Smooth muscle cell (in vitro differentiated cells): ENCODE measurements at regions not wholly inside any gene's neighbourhood (a gene's known extent, or its start where the extent isn't known, plus 50 kb on each side); places are given as distances from the start of the nearest gene placed in this dataset.
"Not testable (repeated sequence)": the region's sequence is repeated elsewhere in the genome, so short reads cannot be mapped to it uniquely, and the experiment has no call there.

ENCODE experiments used
- DNase-seq: peaks from one replicate; lab custom pipeline; 2025; ENCODE audit not compliant: unreplicated experiment; lab: John Stamatoyannopoulos, UW
- H2AFZ ChIP-seq: fragments of 200-600 bp; sonication (generic); 2 replicates; pipeline ENCODE4 v1.6.0; 2016; ENCODE audit warnings: antibody characterized with exemption, low read depth, mild to moderate bottlenecking
- H3F3A ChIP-seq: fragments of 200-600 bp; sonication (generic); 2 replicates; pipeline ENCODE4 v1.6.0; 2017; ENCODE audit warnings: antibody characterized with exemption, low read depth
- H3K27ac ChIP-seq: fragments of 200-600 bp; sonication (generic); 2 replicates; pipeline ENCODE4 v1.5.1; 2016; ENCODE audit warnings: low read depth, mild to moderate bottlenecking
- H3K27me3 ChIP-seq: fragments of 200-600 bp; sonication (generic); 2 replicates; pipeline ENCODE4 v1.6.1; 2016; ENCODE audit warnings: low read depth, mild to moderate bottlenecking
- H3K36me3 ChIP-seq: fragments of 200-600 bp; sonication (generic); 2 replicates; pipeline ENCODE4 v1.5.1; 2016; ENCODE audit warnings: low read depth
- H3K4me1 ChIP-seq: fragments of 200-600 bp; sonication (generic); 2 replicates; pipeline ENCODE4 v1.5.1; 2016; ENCODE audit warnings: low read depth
- H3K4me2 ChIP-seq: fragments of 200-600 bp; sonication (generic); 2 replicates; pipeline ENCODE4 v1.6.0; 2016; ENCODE audit warnings: mild to moderate bottlenecking
- H3K4me3 ChIP-seq: fragments of 200-600 bp; sonication (generic); 2 replicates; pipeline ENCODE4 v1.5.1; 2016; ENCODE audit warnings: mild to moderate bottlenecking
- H3K79me2 ChIP-seq: fragments of 200-600 bp; sonication (generic); 2 replicates; pipeline ENCODE4 v1.6.0; 2016; ENCODE audit warnings: low read depth, mild to moderate bottlenecking
- H3K9ac ChIP-seq: fragments of 200-600 bp; sonication (generic); 2 replicates; pipeline ENCODE4 v1.6.0; 2016; ENCODE audit warnings: low read depth
- H3K9me3 ChIP-seq: fragments of 200-600 bp; sonication (generic); replicated peaks from 2 replicates; pipeline ENCODE4 v1.5.1; 2016; ENCODE audit warnings: low read depth
- H4K20me1 ChIP-seq: fragments of 200-600 bp; sonication (generic); 2 replicates; pipeline ENCODE4 v1.6.0; 2016; ENCODE audit warnings: low read depth
- CTCF ChIP-seq: fragments of 200-600 bp; sonication (generic); IDR thresholded peaks from 2 replicates; pipeline ENCODE4 v1.5.1; 2017; ENCODE audit warnings: borderline replicate concordance, mild to moderate bottlenecking, antibody characterized with exemption; ENCODE audit not compliant: insufficient read depth, poor library complexity, severe bottlenecking
- WGBS: methylation state at CpG from one replicate; pipeline ENCODE4 v1.1.7; 2016; ENCODE audit warnings: low lambda C conversion rate; 5-methylcytosine and 5-hydroxymethylcytosine counted together

DNA sequence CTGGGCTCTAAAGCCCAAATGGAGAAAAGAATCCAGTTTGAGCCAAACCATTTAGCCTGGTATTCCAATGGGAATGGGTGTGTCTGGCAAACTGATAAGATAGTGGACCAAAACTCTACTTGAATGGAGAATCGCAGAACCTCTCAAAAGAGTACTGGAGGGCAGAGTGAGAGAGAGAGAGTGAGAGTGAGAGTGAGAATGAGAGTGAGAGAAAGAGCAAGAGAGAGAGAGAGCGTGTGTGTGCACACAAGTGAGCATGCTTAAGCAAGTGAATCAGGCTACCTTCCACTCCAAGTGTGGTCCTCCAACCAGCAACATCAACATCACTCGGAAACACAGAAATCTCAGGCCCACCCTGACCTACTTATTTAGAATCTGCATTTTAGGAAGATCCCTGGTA lies 58.8 kb downstream of the UQCRFS1 start:
- TF ChIP-seq CTCF = no peak
- Histone ChIP-seq H3K79me2 (no peaks in the 10 kb centered on the region), H3K36me3 (no peaks in the 10 kb centered on the region), H3K9ac (no peak overlapping the region), H4K20me1 (no peaks in the 10 kb centered on the region), H3K4me3 (no peak overlapping the region), H3K9me3 (no peaks in the 10 kb centered on the region), H3K27ac (no peak overlapping the region), H2AFZ (no peak overlapping the region), H3K27me3 (no peaks in the 10 kb centered on the region), H3K4me1 (no peaks in the 10 kb centered on the region), H3K4me2 (no peak overlapping the region), H3F3A (no peaks in the 10 kb centered on the region)
- DNase-seq = no peak
- 63% methylated on average over 3 of the region's 3 CpGs for WGBS

GRCh38 chr19:29145756-29146155 lies 67.2 kb downstream of the UQCRFS1 start:
- TF ChIP-seq CTCF = no peak
- H3K36me3 ChIP-seq = no peaks in the 10 kb centered on the region
- no peak overlapping the region for H3K9ac ChIP-seq

DNA sequence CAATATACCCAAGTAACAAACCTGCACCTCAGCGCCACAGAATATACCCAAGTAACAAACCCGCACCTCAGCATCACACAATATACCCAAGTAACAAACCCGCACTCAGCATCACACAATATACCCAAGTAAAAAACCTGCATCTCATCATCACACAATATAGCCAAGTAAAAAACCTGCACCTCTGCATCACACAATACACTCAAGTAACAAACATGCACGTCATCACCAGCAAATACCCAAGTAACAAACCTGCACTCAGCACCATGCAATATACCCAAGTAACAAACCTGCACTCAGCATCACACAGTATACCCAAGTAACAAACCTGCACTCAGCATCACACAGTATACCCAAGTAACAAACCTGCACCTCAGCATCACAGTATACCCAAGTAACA lies 69.8 kb downstream of the UQCRFS1 start:
- H3K36me3 ChIP-seq = no peaks in the 10 kb centered on the region
- no peak for TF ChIP-seq CTCF
- no peak for DNase-seq
- H3K4me1 ChIP-seq = no peaks in the 10 kb centered on the region
- no peak overlapping the region for H2AFZ ChIP-seq
- H3K27ac ChIP-seq = no peak overlapping the region
- WGBS = 91% methylated on average over 4 of the region's 4 CpGs
- H3K9me3 ChIP-seq = no peaks in the 10 kb centered on the region
- no peak overlapping the region for H3K4me3 ChIP-seq
- no peaks in the 10 kb centered on the region for H3K27me3 ChIP-seq
- no peaks in the 10 kb centered on the region for H4K20me1 ChIP-seq
- no peaks in the 10 kb centered on the region for H3F3A ChIP-seq
- no peak overlapping the region for H3K4me2 ChIP-seq
- no peak overlapping the region for H3K9ac ChIP-seq
- no peaks in the 10 kb centered on the region for H3K79me2 ChIP-seq

More at GRCh38 chr19:29145756-29146155, 67.2 kb downstream of the UQCRFS1 start:
- no peak overlapping the region for H2AFZ ChIP-seq
- no peaks in the 10 kb centered on the region for H3K9me3 ChIP-seq
- H3K27ac ChIP-seq = no peak overlapping the region
- no peak overlapping the region for H3K4me2 ChIP-seq
- WGBS = 80% methylated on average over 4 of the region's 4 CpGs
- no peak for DNase-seq
- no peaks in the 10 kb centered on the region for H3K4me1 ChIP-seq
- H3K27me3 ChIP-seq = no peaks in the 10 kb centered on the region
- H3K4me3 ChIP-seq = no peak overlapping the region
- no peaks in the 10 kb centered on the region for H3F3A ChIP-seq
- H3K79me2 ChIP-seq = no peaks in the 10 kb centered on the region
- no peaks in the 10 kb centered on the region for H4K20me1 ChIP-seq

- Histone ChIP-seq H3K27me3 (no peaks in the 10 kb centered on the region), H3F3A (no peaks in the 10 kb centered on the region), H2AFZ (no peak overlapping the region), H3K4me1 (no peaks in the 10 kb centered on the region), H3K4me2 (no peak overlapping the region), H3K36me3 (no peaks in the 10 kb centered on the region), H3K27ac (no peak overlapping the region), H4K20me1 (no peaks in the 10 kb centered on the region), H3K79me2 (no peaks in the 10 kb centered on the region), H3K9me3 (no peaks in the 10 kb centered on the region), H3K9ac (no peak overlapping the region), H3K4me3 (no peak overlapping the region)
- TF ChIP-seq CTCF = no peak
- DNase-seq = no peak
Observed at GRCh38 chr19:29139227-29139626, 73.7 kb downstream of the UQCRFS1 start.

DNA sequence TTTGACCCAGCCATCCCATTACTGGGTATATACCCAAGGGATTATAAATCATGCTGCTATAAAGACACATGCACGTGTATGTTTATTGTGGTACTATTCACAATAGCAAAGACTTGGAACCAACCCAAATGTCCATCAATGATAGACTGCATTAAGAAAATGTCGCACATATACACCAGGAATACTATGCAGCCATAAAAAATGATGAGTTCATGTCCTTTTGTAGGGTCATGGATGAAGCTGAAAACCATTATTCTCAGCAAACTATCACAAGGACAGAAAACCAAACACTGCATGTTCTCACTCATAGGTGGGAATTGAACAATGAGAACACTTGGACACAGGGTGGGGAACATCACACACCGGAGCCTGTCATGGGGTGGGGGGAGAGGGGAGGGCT lies 74.7 kb downstream of the UQCRFS1 start:
- not testable (repeated sequence) for H4K20me1 ChIP-seq, H3K4me1 ChIP-seq, H3K27me3 ChIP-seq, H3K9me3 ChIP-seq, H3K9ac ChIP-seq, H3K4me2 ChIP-seq, DNase-seq, H3K36me3 ChIP-seq, H3K4me3 ChIP-seq, H3K27ac ChIP-seq, H3F3A ChIP-seq, H3K79me2 ChIP-seq, H2AFZ ChIP-seq
- WGBS = 78% methylated on average over 3 of the region's 3 CpGs
